HG02943 (cell line): ENCODE measurements at regions not wholly inside any gene's neighbourhood (a gene's known extent, or its start where the extent isn't known, plus 50 kb on each side); places are given as distances from the start of the nearest gene placed in this dataset.

Experiments used
- ATAC-seq: cut with Tn5 transposase; IDR thresholded peaks from one replicate; pipeline ENCODE4 v1.9.1; 2021; ENCODE audit warnings: mild to moderate bottlenecking, low read depth, moderate library complexity; ENCODE audit not compliant: unreplicated experiment

GRCh38 chr9:100933656-100934055 is 94.9 kb upstream of the PLPPR1 start:
- ATAC-seq = no peak

- ATAC-seq = no peak
Observed at GRCh38 chr9:100937382-100937781, 91.1 kb upstream of the PLPPR1 start.

- ATAC-seq = no peak
Observed at GRCh38 chr9:100938507-100938906, 90.0 kb upstream of the PLPPR1 start.

- no peak for ATAC-seq
Observed at GRCh38 chr9:100939636-100940035, 88.9 kb upstream of the PLPPR1 start.

GRCh38 chr9:100959226-100959625 is 69.3 kb upstream of the PLPPR1 start:
- no peak for ATAC-seq
